HepG2 (cell line): ENCODE measurements at regions not wholly inside any gene's neighbourhood (a gene's known extent, or its start where the extent isn't known, plus 50 kb on each side); places are given as distances from the start of the nearest gene placed in this dataset.
A peak's percentile ranks its signal among the peaks of the same experiment; 100 is the strongest.

ENCODE experiments used
- CBX1 ChIP-seq: IDR thresholded peaks from one replicate; pipeline ENCODE4 v1.6.1; 2016; ENCODE audit warnings: antibody characterized with exemption, low read depth
- CREB1 ChIP-seq, 2 experiments: fragments of 450-650 bp in 1 of 2; IDR thresholded peaks; 2 replicates each; pipeline ENCODE4 v1.6.1; 2016 to 2017; ENCODE audit warnings: control low read depth in 1 of 2, mild to moderate bottlenecking in 1 of 2, missing compliant biosample characterization in 1 of 2, missing genetic modification characterization in 1 of 2
- ESRRA ChIP-seq: sonication (generic); formaldehyde crosslinking; IDR thresholded peaks from 2 replicates; pipeline ENCODE4 v1.5.1; 2020; ENCODE audit warnings: mild to moderate bottlenecking, low read depth, missing genetic modification reagents
- ETV5 ChIP-seq: IDR thresholded peaks from 2 replicates; pipeline ENCODE4 v1.6.1; 2018; ENCODE audit warnings: missing biosample characterization, missing genetic modification reagents, inconsistent platforms, borderline replicate concordance
- FLYWCH1 ChIP-seq: sonication (generic); formaldehyde crosslinking; IDR thresholded peaks from 2 replicates; pipeline ENCODE4 v1.8.1; 2023; ENCODE audit warnings: mild to moderate bottlenecking, missing genetic modification reagents
- FOXP4 ChIP-seq: sonication (generic); formaldehyde crosslinking; IDR thresholded peaks from 2 replicates; pipeline ENCODE4 v1.4.0; 2020; ENCODE audit warnings: missing genetic modification reagents
- GABPB1 ChIP-seq: IDR thresholded peaks from 2 replicates; pipeline ENCODE4 v1.6.1; 2016; ENCODE audit warnings: mild to moderate bottlenecking, missing genetic modification reagents, moderate library complexity, missing compliant biosample characterization
- GATAD2A ChIP-seq: IDR thresholded peaks from 2 replicates; pipeline ENCODE4 v1.6.1; 2016
- HOXA3 ChIP-seq: sonication (generic); formaldehyde crosslinking; IDR thresholded peaks from 2 replicates; pipeline ENCODE4 v1.5.0; 2020; ENCODE audit warnings: missing genetic modification reagents
- HOXA7 ChIP-seq: sonication (generic); formaldehyde crosslinking; IDR thresholded peaks from 2 replicates; pipeline ENCODE4 v1.8.1; 2022; ENCODE audit warnings: mild to moderate bottlenecking, missing genetic modification reagents, moderate library complexity
- IRX3 ChIP-seq: sonication (generic); formaldehyde crosslinking; IDR thresholded peaks from 2 replicates; pipeline ENCODE4 v1.8.1; 2023; ENCODE audit warnings: mild to moderate bottlenecking, low read depth, missing genetic modification reagents, borderline replicate concordance
- KDM3A ChIP-seq: IDR thresholded peaks from 2 replicates; pipeline ENCODE4 v1.6.1; 2018; ENCODE audit warnings: low read depth, missing compliant biosample characterization
- MAX ChIP-seq: IDR thresholded peaks from 2 replicates; pipeline ENCODE4 v1.6.1; 2012; ENCODE audit warnings: inconsistent platforms
- MBNL3 ChIP-seq: fragments of 250-450 bp; sonication (Bioruptor Pico); conservative IDR thresholded peaks from 2 replicates; pipeline ENCODE4 v1.8.0; 2022; ENCODE audit warnings: mild to moderate bottlenecking, inconsistent platforms
- MED1 ChIP-seq: sonication (generic); formaldehyde crosslinking; IDR thresholded peaks from 2 replicates; pipeline ENCODE4 v1.4.0; 2020; ENCODE audit warnings: missing genetic modification reagents
- MTA1 ChIP-seq: sonication (generic); formaldehyde crosslinking; IDR thresholded peaks from 2 replicates; pipeline ENCODE4 v1.4.0; 2020; ENCODE audit warnings: missing genetic modification reagents, mild to moderate bottlenecking, borderline replicate concordance
- RCOR2 ChIP-seq: IDR thresholded peaks from 2 replicates; pipeline ENCODE4 v1.6.1; 2016; ENCODE audit warnings: missing biosample characterization, missing genetic modification reagents
- SALL1 ChIP-seq: sonication (generic); formaldehyde crosslinking; IDR thresholded peaks from 2 replicates; pipeline ENCODE4 v1.8.0; 2022; ENCODE audit warnings: mild to moderate bottlenecking, missing genetic modification reagents
- SNAPC5 ChIP-seq: sonication (generic); formaldehyde crosslinking; IDR thresholded peaks from 2 replicates; pipeline ENCODE4 v1.8.1; 2023; ENCODE audit warnings: mild to moderate bottlenecking, missing genetic modification reagents, borderline replicate concordance
- YY1 ChIP-seq: IDR thresholded peaks from 2 replicates; pipeline ENCODE4 v1.6.1; 2011; ENCODE audit warnings: low read length, low read depth, moderate library complexity, mild to moderate bottlenecking; ENCODE audit not compliant: insufficient read depth, insufficient replicate concordance
- ZFP36 ChIP-seq: fragments of 150-350 bp; IDR thresholded peaks from 2 replicates; pipeline ENCODE4 v1.6.1; 2018; ENCODE audit warnings: borderline replicate concordance, low read length, low read depth; ENCODE audit not compliant: partially characterized antibody
- ZMYM4 ChIP-seq: sonication (generic); formaldehyde crosslinking; IDR thresholded peaks from 2 replicates; pipeline ENCODE4 v1.8.1; 2023; ENCODE audit warnings: mild to moderate bottlenecking, missing genetic modification reagents
- ZNF10 ChIP-seq: sonication (generic); formaldehyde crosslinking; IDR thresholded peaks from 2 replicates; pipeline ENCODE4 v1.4.0; 2020; ENCODE audit warnings: mild to moderate bottlenecking, low read depth, missing genetic modification reagents, borderline replicate concordance
- ZNF263 ChIP-seq: sonication (generic); formaldehyde crosslinking; IDR thresholded peaks from 2 replicates; pipeline ENCODE4 v1.4.0; 2020; ENCODE audit warnings: missing genetic modification reagents
- ZNF335 ChIP-seq: sonication (generic); formaldehyde crosslinking; IDR thresholded peaks from 2 replicates; pipeline ENCODE4 v1.4.0; 2020; ENCODE audit warnings: missing genetic modification reagents
- ZNF484 ChIP-seq: sonication (generic); formaldehyde crosslinking; IDR thresholded peaks from 2 replicates; pipeline ENCODE4 v1.5.1; 2020; ENCODE audit warnings: mild to moderate bottlenecking, low read depth, missing genetic modification reagents, borderline replicate concordance
- ZNF562 ChIP-seq: sonication (generic); formaldehyde crosslinking; IDR thresholded peaks from 2 replicates; pipeline ENCODE4 v1.8.0; 2022; ENCODE audit warnings: missing genetic modification reagents, borderline replicate concordance
- ZNF7 ChIP-seq: IDR thresholded peaks from 2 replicates; pipeline ENCODE4 v1.6.1; 2016; ENCODE audit warnings: missing biosample characterization, missing genetic modification reagents
- ZSCAN22 ChIP-seq: sonication (generic); formaldehyde crosslinking; IDR thresholded peaks from 2 replicates; pipeline ENCODE4 v1.4.0; 2020; ENCODE audit warnings: mild to moderate bottlenecking, missing genetic modification reagents
- TF ChIP-seq, protein P1 (sequence below): sonication (generic); formaldehyde crosslinking; IDR thresholded peaks from 2 replicates; pipeline ENCODE4 v1.8.1; 2023; ENCODE audit warnings: mild to moderate bottlenecking, missing genetic modification reagents

DNA sequence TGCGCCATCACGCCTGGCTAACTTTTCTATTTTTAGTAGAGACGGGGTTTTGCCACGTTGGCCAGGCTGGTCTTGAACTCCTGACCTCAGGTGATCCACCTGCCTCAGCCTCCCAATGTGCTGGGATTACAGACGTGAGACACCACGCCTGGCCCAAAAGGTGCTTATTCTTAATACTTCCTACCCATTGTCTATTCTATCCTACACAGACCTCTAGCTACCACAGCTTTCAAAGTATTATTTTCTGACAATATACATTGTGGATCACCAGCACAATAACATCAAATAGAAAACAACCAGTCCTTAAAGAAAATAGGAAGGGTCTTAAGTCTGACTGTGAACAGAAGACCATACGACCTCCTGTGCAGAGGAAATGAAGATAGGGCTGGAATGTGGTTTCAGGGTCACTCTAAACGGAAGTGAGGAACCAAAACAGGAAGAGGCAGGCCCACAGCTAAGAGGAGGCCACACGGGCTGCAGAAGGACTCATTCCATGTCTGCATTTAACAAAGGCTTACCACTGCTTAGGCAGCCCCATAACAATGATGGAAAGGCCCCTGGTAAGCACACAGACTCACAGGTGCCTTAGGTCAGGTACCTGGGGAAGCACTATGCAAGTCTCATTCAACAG, 115.2 kb downstream of the ZFAND4 start (continued):
- no peak for TF ChIP-seq FLYWCH1
- TF ChIP-seq, protein P1, sequence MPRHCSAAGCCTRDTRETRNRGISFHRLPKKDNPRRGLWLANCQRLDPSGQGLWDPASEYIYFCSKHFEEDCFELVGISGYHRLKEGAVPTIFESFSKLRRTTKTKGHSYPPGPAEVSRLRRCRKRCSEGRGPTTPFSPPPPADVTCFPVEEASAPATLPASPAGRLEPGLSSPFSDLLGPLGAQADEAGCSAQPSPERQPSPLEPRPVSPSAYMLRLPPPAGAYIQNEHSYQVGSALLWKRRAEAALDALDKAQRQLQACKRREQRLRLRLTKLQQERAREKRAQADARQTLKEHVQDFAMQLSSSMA (CRISPR knock-in tag) = no peak
- no peak for TF ChIP-seq KDM3A (CRISPR knock-in tag)
- no peak for TF ChIP-seq CBX1
- TF ChIP-seq ZMYM4 (CRISPR knock-in tag) = peak; percentile 80; the same call in 1 of the 2 replicates
- peak; percentile 29; the same call in 1 of the 2 replicates for TF ChIP-seq GATAD2A (CRISPR knock-in tag)
- no peak for TF ChIP-seq ZNF10
- TF ChIP-seq HOXA7 (CRISPR knock-in tag) = no peak
- 0 out of 2 replicates have a peak, but pooled peaks have one; percentile 21 for TF ChIP-seq HOXA3 (CRISPR knock-in tag)
- peak; percentile 55; the same call in 1 of the 2 replicates for TF ChIP-seq MED1
- no peak for TF ChIP-seq ZNF484 (CRISPR knock-in tag)
- peak; percentile 11; the same call in 1 of the 2 replicates for TF ChIP-seq MAX
- TF ChIP-seq SNAPC5 (CRISPR knock-in tag) = no peak
- TF ChIP-seq ZFP36 = no peak
- TF ChIP-seq YY1 = peak; percentile 25
- TF ChIP-seq ETV5 (CRISPR knock-in tag) = peak; percentile 82; the same call in 1 of the 2 replicates
- TF ChIP-seq ZNF562 (CRISPR knock-in tag) = no peak
- TF ChIP-seq GABPB1 (CRISPR knock-in tag) = peak; percentile 81
- TF ChIP-seq ZNF263 (CRISPR knock-in tag) = no peak
- no peak for TF ChIP-seq ZSCAN22
- no peak for TF ChIP-seq MTA1 (CRISPR knock-in tag)
- peak; percentile 87 for TF ChIP-seq ZNF7
- TF ChIP-seq MBNL3 = no peak
- peak; percentile 53 for TF ChIP-seq SALL1 (CRISPR knock-in tag)
- TF ChIP-seq RCOR2 (CRISPR knock-in tag) = peak; percentile 35; the same call in 1 of the 2 replicates
- TF ChIP-seq FOXP4 (CRISPR knock-in tag) = peak; percentile 29; the same call in 1 of the 2 replicates
- TF ChIP-seq ESRRA (CRISPR knock-in tag) = peak; percentile 84; the same call in 1 of the 2 replicates
- no peak for TF ChIP-seq IRX3
- no peak for TF ChIP-seq CREB1 (IDR thresholded peaks at IDR 0.05)
- TF ChIP-seq CREB1 (CRISPR knock-in tag; IDR thresholded peaks at IDR 0.05) = no peak
- TF ChIP-seq ZNF335 (CRISPR knock-in tag) = no peak
